H1 (cell line): ENCODE measurements at regions not wholly inside any gene's neighbourhood (a gene's known extent, or its start where the extent isn't known, plus 50 kb on each side); places are given as distances from the start of the nearest gene placed in this dataset.

Experiments used
- CTCF ChIA-PET: fragments of 300-600 bp; sonication (Branson Sonifier 250); formaldehyde crosslinking; loops from one replicate; lab custom pipeline; 2021; ENCODE audit not compliant: partially characterized antibody; lab: Charles Lee
- POLR2A ChIA-PET: fragments of 300-600 bp; sonication (Branson Sonifier 250); formaldehyde crosslinking; loops from one replicate; lab custom pipeline; 2021; ENCODE audit warnings: inconsistent platforms; ENCODE audit not compliant: partially characterized antibody; lab: Charles Lee
- DNase-seq, 2 experiments: peaks; one replicate each; pipeline versions ENCODE4 v3.0.0 to v3.0.0-alpha.2; 2010 to 2022; ENCODE audit warnings: low spot score in 2 of 2, low read depth in 1 of 2, mixed read lengths in 1 of 2
- FAIRE-seq: peaks from 2 replicates; lab custom pipeline; 2011; peaks lifted over from hg19 to GRCh38; lab: Jason Lieb, UNC
- H2AFZ ChIP-seq: 2 replicates; pipeline ENCODE4 v1.8.1; 2012; ENCODE audit warnings: low read length, inconsistent platforms
- H2AK5ac ChIP-seq: 2 replicates; pipeline ENCODE4 v1.6.1; 2013; ENCODE audit warnings: low read depth, low read length
- H2BK120ac ChIP-seq: replicated peaks from 2 replicates; pipeline ENCODE3; 2013; ENCODE audit warnings: low read depth, low read length, inconsistent platforms
- H2BK12ac ChIP-seq: 2 replicates; pipeline ENCODE4 v1.6.1; 2013; ENCODE audit warnings: low read depth, low read length
- H2BK15ac ChIP-seq: 2 replicates; pipeline ENCODE4 v1.6.1; 2013; ENCODE audit warnings: low read length
- H2BK20ac ChIP-seq: 2 replicates; pipeline ENCODE4 v1.6.1; 2013; ENCODE audit warnings: low read length
- H2BK5ac ChIP-seq: 2 replicates; pipeline ENCODE4 v1.6.1; 2013; ENCODE audit warnings: low read depth, low read length
- H3K14ac ChIP-seq: 2 replicates; pipeline ENCODE4 v1.6.1; 2013; ENCODE audit warnings: inconsistent platforms; ENCODE audit not compliant: insufficient read length
- H3K18ac ChIP-seq: 2 replicates; pipeline ENCODE4 v1.6.1; 2013; ENCODE audit warnings: low read length; ENCODE audit errors: extremely low read depth
- H3K23ac ChIP-seq: 2 replicates; pipeline ENCODE4 v1.6.1; 2013; ENCODE audit warnings: inconsistent platforms; ENCODE audit not compliant: insufficient read length
- H3K23me2 ChIP-seq: 2 replicates; pipeline ENCODE4 v1.6.1; 2013; ENCODE audit warnings: low read depth, low read length
- H3K27ac ChIP-seq: 2 replicates; pipeline ENCODE4 v1.6.1; 2011; ENCODE audit warnings: low read depth, low read length, inconsistent platforms
- H3K27me3 ChIP-seq, 4 experiments: replicated peaks in 1 of 4; 1 replicate in 1 of 4; 2 replicates in 3 of 4; pipeline versions ENCODE4 v1.6.1 to v1.8.1; 2011 to 2013; ENCODE audit warnings: low read length in 3 of 4, mild to moderate bottlenecking in 3 of 4, inconsistent platforms in 2 of 4, mixed read lengths in 2 of 4, moderate library complexity in 1 of 4; ENCODE audit not compliant: control insufficient read depth in 3 of 4, insufficient read depth in 3 of 4; ENCODE audit errors: extremely low read depth in 1 of 4
- H3K36me3 ChIP-seq, 4 experiments: 2 replicates each; pipeline versions ENCODE4 v1.6.1 to v1.8.1; 2011 to 2013; ENCODE audit warnings: mild to moderate bottlenecking in 4 of 4, low read length in 3 of 4, moderate library complexity in 2 of 4, control low read depth in 1 of 4, inconsistent platforms in 1 of 4; ENCODE audit not compliant: insufficient read depth in 4 of 4, control insufficient read depth in 2 of 4
- H3K4ac ChIP-seq: replicated peaks from 2 replicates; pipeline ENCODE3; 2013; ENCODE audit warnings: low read length, low read depth, mixed read lengths, inconsistent platforms; ENCODE audit not compliant: insufficient read length
- H3K4me1 ChIP-seq, 4 experiments: replicated peaks in 1 of 4; 1 replicate in 1 of 4; 2 replicates in 3 of 4; pipeline versions ENCODE4 v1.6.1 to v1.8.1; 2011 to 2013; ENCODE audit warnings: low read length in 3 of 4, inconsistent platforms in 2 of 4, mixed read lengths in 1 of 4; ENCODE audit not compliant: insufficient read depth in 4 of 4, control insufficient read depth in 3 of 4
- H3K4me2 ChIP-seq, 2 experiments: 2 replicates each; pipeline versions ENCODE4 v1.6.1 to v1.8.1; 2011 to 2013; ENCODE audit warnings: low read depth in 2 of 2, low read length in 2 of 2, control low read depth in 1 of 2, inconsistent platforms in 1 of 2, mild to moderate bottlenecking in 1 of 2; ENCODE audit not compliant: insufficient read depth in 1 of 2
- H3K4me3 ChIP-seq, 4 experiments: fragments of 200-600, 300-600 bp in 1 of 4; sonication (generic), shearing (Covaris generic), sonication (Bioruptor Twin) in 1 of 4; 2 replicates each; pipeline versions ENCODE4 v1.5.1 to v1.8.1; 2011 to 2016; ENCODE audit warnings: low read length in 4 of 4, low read depth in 3 of 4, control low read depth in 2 of 4, inconsistent platforms in 2 of 4, mild to moderate bottlenecking in 2 of 4, mixed read lengths in 1 of 4, moderate library complexity in 1 of 4; ENCODE audit not compliant: insufficient read depth in 2 of 4; ENCODE audit errors: extremely low read depth in 1 of 4
- H3K56ac ChIP-seq: replicated peaks from 2 replicates; pipeline ENCODE3; 2013; ENCODE audit warnings: low read depth, mild to moderate bottlenecking, mixed read lengths, low read length, inconsistent platforms; ENCODE audit not compliant: insufficient read length
- H3K79me1 ChIP-seq: 2 replicates; pipeline ENCODE4 v1.6.1; 2013; ENCODE audit warnings: low read depth, low read length, control low read depth
- H3K79me2 ChIP-seq, 2 experiments: 2 replicates each; pipeline versions ENCODE4 v1.6.1 to v1.8.1; 2012 to 2013; ENCODE audit warnings: low read length in 2 of 2, mild to moderate bottlenecking in 2 of 2, inconsistent platforms in 1 of 2; ENCODE audit not compliant: insufficient read depth in 2 of 2, control insufficient read depth in 1 of 2
- H3K9ac ChIP-seq, 4 experiments: replicated peaks in 1 of 4; 1 replicate in 1 of 4; 2 replicates in 3 of 4; pipeline versions ENCODE4 v1.6.1 to v1.8.1; 2011 to 2013; ENCODE audit warnings: low read depth in 3 of 4, low read length in 3 of 4, control low read depth in 2 of 4, mild to moderate bottlenecking in 2 of 4, moderate library complexity in 2 of 4, inconsistent platforms in 1 of 4; ENCODE audit errors: extremely low read depth in 1 of 4
- H3K9me3 ChIP-seq, 2 experiments: 2 replicates each; pipeline versions ENCODE4 v1.6.1 to v1.8.1; 2012 to 2013; ENCODE audit warnings: mild to moderate bottlenecking in 2 of 2, moderate library complexity in 2 of 2, control low read depth in 1 of 2, inconsistent platforms in 1 of 2, low read depth in 1 of 2, low read length in 1 of 2, mixed read lengths in 1 of 2; ENCODE audit not compliant: insufficient read depth in 2 of 2
- H4K20me1 ChIP-seq, 2 experiments: replicated peaks in 1 of 2; 2 replicates each; pipeline versions ENCODE3 to v1.8.1; 2011 to 2013; ENCODE audit warnings: inconsistent platforms in 2 of 2, low read length in 2 of 2, mild to moderate bottlenecking in 1 of 2; ENCODE audit not compliant: insufficient read depth in 2 of 2, control insufficient read depth in 1 of 2
- H4K5ac ChIP-seq: 2 replicates; pipeline ENCODE4 v1.6.1; 2013; ENCODE audit warnings: low read length, low read depth, mixed read lengths, inconsistent platforms; ENCODE audit not compliant: insufficient read length
- H4K8ac ChIP-seq: 2 replicates; pipeline ENCODE4 v1.8.0; 2013; ENCODE audit warnings: mild to moderate bottlenecking, moderate library complexity, low read length, inconsistent platforms; ENCODE audit not compliant: insufficient read depth; ENCODE audit errors: extremely low read depth
- H4K91ac ChIP-seq: replicated peaks from 2 replicates; pipeline ENCODE3; 2013; ENCODE audit warnings: low read length, mixed read lengths, inconsistent platforms; ENCODE audit not compliant: insufficient read length
- BRCA1 ChIP-seq: IDR thresholded peaks from 2 replicates; pipeline ENCODE4 v1.6.1; 2012; ENCODE audit warnings: low read depth, low read length, improper control_type of control experiment
- MAX ChIP-seq: IDR thresholded peaks from 2 replicates; pipeline ENCODE4 v1.6.1; 2012; ENCODE audit warnings: inconsistent platforms
- NRF1 ChIP-seq: IDR thresholded peaks from 2 replicates; pipeline ENCODE4 v1.6.1; 2011; ENCODE audit warnings: mild to moderate bottlenecking, low read depth, low read length, improper control_type of control experiment
- RAD21 ChIP-seq, 2 experiments: IDR thresholded peaks in 1 of 2; conservative IDR thresholded peaks in 1 of 2; 2 replicates each; pipeline ENCODE4 v1.6.1; 2011; ENCODE audit warnings: low read depth in 2 of 2, low read length in 2 of 2, improper control_type of control experiment in 1 of 2, inconsistent platforms in 1 of 2, mild to moderate bottlenecking in 1 of 2, moderate library complexity in 1 of 2
- RFX5 ChIP-seq: IDR thresholded peaks from 2 replicates; pipeline ENCODE4 v1.6.1; 2011; ENCODE audit warnings: low read depth, low read length, improper control_type of control experiment, borderline replicate concordance
- SAP30 ChIP-seq: fragments of 300-600 bp; sonication (generic); IDR thresholded peaks from 2 replicates; pipeline ENCODE4 v1.7.1; 2012; ENCODE audit warnings: low read length, moderate library complexity, mild to moderate bottlenecking, inconsistent platforms; ENCODE audit not compliant: insufficient read depth, insufficient replicate concordance
- SIRT6 ChIP-seq: IDR thresholded peaks from one replicate; pipeline ENCODE4 v1.7.1; 2012; ENCODE audit warnings: low read length, inconsistent platforms
- TAF1 ChIP-seq: IDR thresholded peaks from 2 replicates; pipeline ENCODE4 v1.6.1; 2011; ENCODE audit warnings: mild to moderate bottlenecking, low read depth, low read length
- TEAD4 ChIP-seq: IDR thresholded peaks from 2 replicates; pipeline ENCODE4 v1.6.1; 2012; ENCODE audit warnings: low read depth, low read length, inconsistent platforms, mixed read lengths
- ZNF274 ChIP-seq: IDR thresholded peaks from 2 replicates; pipeline ENCODE4 v1.7.0; 2012; ENCODE audit warnings: low read length, borderline replicate concordance; ENCODE audit errors: extremely low read depth
- WGBS, 2 experiments: shearing (Covaris generic) in 1 of 2; methylation state at CpG; one replicate each; pipeline versions ENCODE4 v1.1.6 to v1.1.7; 2013 to 2015; ENCODE audit warnings: low lambda C conversion rate in 2 of 2, mixed read lengths in 2 of 2, inconsistent platforms in 1 of 2, low coverage in 1 of 2, missing lambda C conversion rate in 1 of 2; ENCODE audit not compliant: insufficient replicate concordance in 2 of 2, insufficient coverage in 1 of 2, insufficient read length in 1 of 2; ENCODE audit errors: extremely low coverage in 1 of 2, missing lambda C conversion rate in 1 of 2; 5-methylcytosine and 5-hydroxymethylcytosine counted together
- TF ChIP-seq, protein P1 (sequence below): IDR thresholded peaks from 2 replicates; pipeline ENCODE4 v1.6.1; 2012; ENCODE audit warnings: inconsistent platforms
- TF ChIP-seq, protein P2 (sequence below): IDR thresholded peaks from 2 replicates; pipeline ENCODE4 v1.6.1; 2011; ENCODE audit warnings: low read length, improper control_type of control experiment

DNA sequence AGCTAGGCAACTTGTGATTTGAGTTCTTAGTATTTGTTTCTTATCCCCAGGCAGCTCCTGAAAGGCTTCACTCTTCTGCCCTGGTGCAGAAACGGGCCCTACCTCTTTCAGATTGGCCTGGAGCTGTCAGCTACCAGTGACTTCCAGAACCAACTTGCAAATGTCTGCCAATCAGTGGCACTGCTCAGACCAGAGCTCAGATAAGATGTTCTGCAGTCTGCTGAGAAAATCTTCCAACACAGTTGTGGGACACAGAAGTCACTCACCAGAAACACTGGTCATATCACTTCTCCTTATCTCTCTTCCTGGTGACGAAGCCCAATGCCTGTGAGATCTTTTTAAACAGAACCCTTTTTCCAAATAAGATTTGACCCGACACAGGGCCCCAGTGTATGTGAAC, 81.9 kb upstream of the DUSP5 start:
- no peak for DNase-seq
- H4K91ac ChIP-seq, result no peak overlapping the region
- H3K4me3 ChIP-seq, result no peak overlapping the region
- 81% methylated on average over 3 of the region's 3 CpGs; no CpG with 5 or more reads in 1 of the 2 experiments for WGBS, 2 experiments
- FAIRE-seq, result no peak
- H3K36me3 ChIP-seq, result no peaks in the 10 kb centered on the region
- CTCF ChIA-PET, result interaction anchor here (0.7 to 2.8 kb wide), 5 partner anchors 10 to 62 kb away, joined by 3 to 11 read pairs (median 5); no protein-coding TSS in a partner anchor
- H3K27me3 ChIP-seq, result no peaks in the 10 kb centered on the region
- H3K18ac ChIP-seq, result no peak overlapping the region
- no peaks in the 10 kb centered on the region for H4K20me1 ChIP-seq
- POLR2A ChIA-PET, result interaction anchor here (0.8 to 1.4 kb wide), 2 partner anchors 11 to 77 kb away, joined by 3 read pairs; no protein-coding TSS in a partner anchor
- peaks cover under 1% of the 10 kb centered on the region; the same call in 1 of the 2 replicates for H3K23me2 ChIP-seq
- H2BK15ac ChIP-seq, result no peak overlapping the region
- no peak overlapping the region for H2AFZ ChIP-seq
- H2BK12ac ChIP-seq, result no peak overlapping the region
- H4K5ac ChIP-seq, result no peak overlapping the region
- H2AK5ac ChIP-seq, result no peak overlapping the region
- no peak overlapping the region for H3K27ac ChIP-seq
- no peak overlapping the region for H2BK120ac ChIP-seq
- no peaks in the 10 kb centered on the region for H3K79me2 ChIP-seq
- no peak overlapping the region for H3K9ac ChIP-seq
- H3K14ac ChIP-seq, result no peak overlapping the region
- no peak overlapping the region for H2BK5ac ChIP-seq
- no peak overlapping the region for H2BK20ac ChIP-seq
- no peak overlapping the region for H3K4ac ChIP-seq
- H3K79me1 ChIP-seq, result no peaks in the 10 kb centered on the region
- peaks cover 0 to 5% (median 0%) of the 10 kb centered on the region in 4 experiments; a peak in 3 of 7 replicates for H3K4me1 ChIP-seq
- no peaks in the 10 kb centered on the region for H3K9me3 ChIP-seq
- H3K23ac ChIP-seq, result no peak overlapping the region
- H4K8ac ChIP-seq, result no peak overlapping the region
- H3K4me2 ChIP-seq, result no peak overlapping the region
- no peak overlapping the region for H3K56ac ChIP-seq
- TF ChIP-seq RFX5, result no peak
- TF ChIP-seq ZNF274, result no peak
- TF ChIP-seq NRF1, result no peak
- no peak for TF ChIP-seq MAX
- TF ChIP-seq RAD21 (IDR thresholded peaks at IDR 0.05 in 1 of 2, conservative IDR thresholded peaks at IDR 0.05 in 1 of 2; ENCODE audit: low read depth in 2 of 2, low read length in 2 of 2), result no peak
- TF ChIP-seq, protein P1, sequence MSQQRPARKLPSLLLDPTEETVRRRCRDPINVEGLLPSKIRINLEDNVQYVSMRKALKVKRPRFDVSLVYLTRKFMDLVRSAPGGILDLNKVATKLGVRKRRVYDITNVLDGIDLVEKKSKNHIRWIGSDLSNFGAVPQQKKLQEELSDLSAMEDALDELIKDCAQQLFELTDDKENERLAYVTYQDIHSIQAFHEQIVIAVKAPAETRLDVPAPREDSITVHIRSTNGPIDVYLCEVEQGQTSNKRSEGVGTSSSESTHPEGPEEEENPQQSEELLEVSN, result no peak
- TF ChIP-seq TEAD4, result no peak
- TF ChIP-seq SAP30, result no peak
- no peak for TF ChIP-seq BRCA1
- TF ChIP-seq, protein P2, sequence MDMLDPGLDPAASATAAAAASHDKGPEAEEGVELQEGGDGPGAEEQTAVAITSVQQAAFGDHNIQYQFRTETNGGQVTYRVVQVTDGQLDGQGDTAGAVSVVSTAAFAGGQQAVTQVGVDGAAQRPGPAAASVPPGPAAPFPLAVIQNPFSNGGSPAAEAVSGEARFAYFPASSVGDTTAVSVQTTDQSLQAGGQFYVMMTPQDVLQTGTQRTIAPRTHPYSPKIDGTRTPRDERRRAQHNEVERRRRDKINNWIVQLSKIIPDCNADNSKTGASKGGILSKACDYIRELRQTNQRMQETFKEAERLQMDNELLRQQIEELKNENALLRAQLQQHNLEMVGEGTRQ, result no peak
- TF ChIP-seq TAF1, result no peak
- TF ChIP-seq SIRT6, result no peak
